GM19238 (cell line): ENCODE measurements at regions not wholly inside any gene's neighbourhood (a gene's known extent, or its start where the extent isn't known, plus 50 kb on each side); places are given as distances from the start of the nearest gene placed in this dataset.

Experiments
- DNase-seq: peaks from one replicate; pipeline ENCODE4 v3.0.0; 2011; ENCODE audit warnings: low spot score; ENCODE audit not compliant: insufficient read length

- DNase-seq = no peak
Observed at GRCh38 chr10:30121401-30121800, 62.0 kb upstream of the JCAD start.

- no peak for DNase-seq
Observed at GRCh38 chr10:30118590-30118989, 59.2 kb upstream of the JCAD start.

- DNase-seq = no peak
Observed at GRCh38 chr10:30117812-30118501, 58.6 kb upstream of the JCAD start.

- no peak for DNase-seq
Observed at GRCh38 chr10:30116041-30116491, 56.7 kb upstream of the JCAD start.

- no peak for DNase-seq
Observed at GRCh38 chr10:30115626-30115940, 56.2 kb upstream of the JCAD start.

- DNase-seq = no peak
Observed at GRCh38 chr10:30114881-30115625, 55.7 kb upstream of the JCAD start.

GRCh38 chr10:30114401-30114800, 55.0 kb upstream of the JCAD start:
- no peak for DNase-seq

- no peak for DNase-seq
Observed at GRCh38 chr10:30111340-30112022, 52.1 kb upstream of the JCAD start.
